Esophagus squamous epithelium (tissue), 5 donors: ENCODE measurements at regions not wholly inside any gene's neighbourhood (a gene's known extent, or its start where the extent isn't known, plus 50 kb on each side); places are given as distances from the start of the nearest gene placed in this dataset.

ENCODE experiments used
- DNase-seq: peaks from one replicate; lab custom pipeline; 2025; lab: John Stamatoyannopoulos, UW
- H3K27ac ChIP-seq, 4 donors: fragments of 200-600 bp; sonication (generic); one replicate each; pipeline ENCODE4 v1.5.1; 2016 to 2019; ENCODE audit warnings: mild to moderate bottlenecking in 1 of 4
- H3K27me3 ChIP-seq, 4 donors: fragments of 200-600 bp; sonication (generic); 1 replicate in 3 of 4; 2 replicates in 1 of 4; pipeline versions ENCODE4 v1.5.1 to v1.6.0; 2017 to 2021; ENCODE audit warnings: antibody characterized with exemption in 1 of 4
- H3K36me3 ChIP-seq, 3 donors: fragments of 200-600 bp; sonication (generic); one replicate each; pipeline ENCODE4 v1.5.1; 2016 to 2019
- H3K4me1 ChIP-seq, 3 donors: fragments of 200-600 bp; sonication (generic); one replicate each; pipeline ENCODE4 v1.5.1; 2017 to 2019
- H3K4me3 ChIP-seq, 4 donors: fragments of 200-600 bp; sonication (generic); 1 replicate in 3 of 4; 2 replicates in 1 of 4; pipeline ENCODE4 v1.5.1; 2016 to 2019; ENCODE audit warnings: mild to moderate bottlenecking in 2 of 4, moderate library complexity in 1 of 4
- H3K9me3 ChIP-seq, 3 donors: fragments of 200-600 bp; sonication (generic); one replicate each; pipeline ENCODE4 v1.5.1; 2016 to 2019
- CTCF ChIP-seq, 6 experiments: fragments of 450-650 bp in 4 of 6; fragments of 200-600 bp in 2 of 6; sonication (generic) in 2 of 6; IDR thresholded peaks; one replicate each; pipeline ENCODE4 v1.5.1; 2016 to 2019; ENCODE audit warnings: antibody characterized with exemption in 6 of 6, mild to moderate bottlenecking in 4 of 6, moderate library complexity in 4 of 6
- POLR2A ChIP-seq, 4 donors: fragments of 450-650 bp; IDR thresholded peaks; one replicate each; pipeline ENCODE4 v1.6.1; 2017; ENCODE audit warnings: antibody characterized with exemption in 4 of 4, mild to moderate bottlenecking in 4 of 4, moderate library complexity in 3 of 4
- WGBS, 2 donors: methylation state at CpG; one replicate each; pipeline ENCODE4 v1.1.5; 2018; 5-methylcytosine and 5-hydroxymethylcytosine counted together
- intact Hi-C: fragments of 100-400 bp; cut with DNase I; formaldehyde crosslinking; loops from one replicate; pipeline ENCODE4 v1.15.0; 2022
- donor health status: DM: yes; HTN: yes; CAD: no.

GRCh38 chr4:31041385-31041784, 321.2 kb downstream of the PCDH7 start:
- no peak overlapping the region for H3K4me3 ChIP-seq
- intact Hi-C loops: no loop called here
- TF ChIP-seq CTCF (IDR thresholded peaks at IDR 0.05) (no peak), POLR2A (IDR thresholded peaks at IDR 0.05) (no peak)
- no peaks in the 10 kb centered on the region for H3K27me3 ChIP-seq
- H3K27ac ChIP-seq: no peak overlapping the region
- 78 to 82% methylated on average over 3 of the region's 3 CpGs for WGBS, 2 donors
- no peaks in the 10 kb centered on the region for H3K36me3 ChIP-seq
- DNase-seq: no peak
- no peaks in the 10 kb centered on the region for H3K9me3 ChIP-seq
- no peaks in the 10 kb centered on the region for H3K4me1 ChIP-seq

GRCh38 chr4:31041853-31042252, 321.7 kb downstream of the PCDH7 start:
- Histone ChIP-seq H3K27ac (no peak overlapping the region), H3K4me3 (no peak overlapping the region), H3K4me1 (no peaks in the 10 kb centered on the region), H3K36me3 (no peaks in the 10 kb centered on the region), H3K27me3 (no peaks in the 10 kb centered on the region), H3K9me3 (no peaks in the 10 kb centered on the region)
- no peak for TF ChIP-seq POLR2A (IDR thresholded peaks at IDR 0.05)
- TF ChIP-seq CTCF (IDR thresholded peaks at IDR 0.05): no peak
- intact Hi-C loops: no loop called here
- DNase-seq: no peak
- WGBS, 2 donors: 90% methylated on average over 2 of the region's 2 CpGs

GRCh38 chr4:31043382-31044062, 323.4 kb downstream of the PCDH7 start:
- Histone ChIP-seq H3K36me3 (no peaks in the 10 kb centered on the region), H3K27me3 (no peaks in the 10 kb centered on the region), H3K27ac (no peak overlapping the region), H3K4me3 (no peak overlapping the region), H3K9me3 (no peaks in the 10 kb centered on the region), H3K4me1 (no peaks in the 10 kb centered on the region)
- intact Hi-C loops: no loop called here
- WGBS, 2 donors: 25 to 67% methylated on average over 1 of the region's 1 CpG
- DNase-seq: no peak
- no peak for TF ChIP-seq CTCF (IDR thresholded peaks at IDR 0.05)
- TF ChIP-seq POLR2A (IDR thresholded peaks at IDR 0.05): no peak

- TF ChIP-seq POLR2A (IDR thresholded peaks at IDR 0.05): no peak
- no peak for TF ChIP-seq CTCF (IDR thresholded peaks at IDR 0.05)
- 56 to 65% methylated on average over 4 of the region's 4 CpGs for WGBS, 2 donors
Observed at GRCh38 chr4:31045151-31045550, 325.0 kb downstream of the PCDH7 start.

GRCh38 chr4:31045724-31046318, 325.7 kb downstream of the PCDH7 start:
- 36 to 46% methylated on average over 2 of the region's 2 CpGs for WGBS, 2 donors
- Histone ChIP-seq H3K36me3 (no peaks in the 10 kb centered on the region), H3K9me3 (no peaks in the 10 kb centered on the region), H3K4me1 (no peaks in the 10 kb centered on the region), H3K27me3 (no peaks in the 10 kb centered on the region), H3K27ac (no peak overlapping the region), H3K4me3 (no peak overlapping the region)
- TF ChIP-seq POLR2A (IDR thresholded peaks at IDR 0.05) (no peak), CTCF (IDR thresholded peaks at IDR 0.05) (peak in 3 of 6 experiments; percentile 25 to 61 (median 37))
- DNase-seq: no peak
- intact Hi-C loops: no loop called here

More at GRCh38 chr4:31045151-31045550, 325.0 kb downstream of the PCDH7 start:
- Histone ChIP-seq H3K4me1 (no peaks in the 10 kb centered on the region), H3K9me3 (no peaks in the 10 kb centered on the region), H3K27ac (no peak overlapping the region), H3K36me3 (no peaks in the 10 kb centered on the region), H3K4me3 (no peak overlapping the region), H3K27me3 (no peaks in the 10 kb centered on the region)
- intact Hi-C loops: no loop called here
- no peak for DNase-seq
